A673 (cell line): ENCODE measurements at regions not wholly inside any gene's neighbourhood (a gene's known extent, or its start where the extent isn't known, plus 50 kb on each side); places are given as distances from the start of the nearest gene placed in this dataset.

ENCODE experiments used
- CTCF ChIP-seq: fragments of 300-800, 200-600 bp; sonication (generic); conservative IDR thresholded peaks from 2 replicates; pipeline ENCODE4 v1.5.1; 2017; ENCODE audit warnings: low read depth, mild to moderate bottlenecking, antibody characterized with exemption, low read length, moderate library complexity, mixed read lengths
- EZH2 ChIP-seq: fragments of 200-600 bp; sonication (generic); IDR thresholded peaks from 2 replicates; pipeline ENCODE4 v1.6.1; 2017; ENCODE audit warnings: borderline replicate concordance, low read depth, mild to moderate bottlenecking, mixed read lengths, antibody characterized with exemption, low read length; ENCODE audit not compliant: poor library complexity, severe bottlenecking

GRCh38 chr1:222979561-222979960 lies 163.5 kb downstream of the TLR5 start:
- TF ChIP-seq CTCF (no peak), EZH2 (no peak)
